Breast epithelium (tissue), 4 donors: ENCODE measurements at regions not wholly inside any gene's neighbourhood (a gene's known extent, or its start where the extent isn't known, plus 50 kb on each side); places are given as distances from the start of the nearest gene placed in this dataset.

Source experiments
- DNase-seq, 2 donors: peaks; one replicate each; pipeline ENCODE4 v3.0.0-alpha.2; 2019; ENCODE audit warnings: low spot score in 2 of 2
- H3K27ac ChIP-seq, 2 donors: fragments of 200-600 bp; sonication (generic) in 1 of 2; one replicate each; pipeline ENCODE4 v1.5.1; 2016 to 2019; ENCODE audit warnings: mild to moderate bottlenecking in 1 of 2
- H3K27me3 ChIP-seq, 2 donors: fragments of 200-600 bp; sonication (generic) in 1 of 2; one replicate each; pipeline versions ENCODE4 v1.5.1 to v1.6.0; 2017 to 2019; ENCODE audit warnings: control low read depth in 1 of 2, mild to moderate bottlenecking in 1 of 2
- H3K36me3 ChIP-seq: fragments of 200-600 bp; one replicate; pipeline ENCODE4 v1.5.1; 2019
- H3K4me1 ChIP-seq, 2 donors: fragments of 200-600 bp; sonication (generic); one replicate each; pipeline ENCODE4 v1.5.1; 2016 to 2019; ENCODE audit warnings: control low read depth in 1 of 2
- H3K4me3 ChIP-seq, 3 donors: fragments of 200-600 bp; sonication (generic); 1 replicate in 2 of 3; 2 replicates in 1 of 3; pipeline ENCODE4 v1.5.1; 2016 to 2019; ENCODE audit warnings: mild to moderate bottlenecking in 3 of 3, moderate library complexity in 2 of 3
- H3K9me3 ChIP-seq, 2 donors: fragments of 200-600 bp; sonication (generic) in 1 of 2; one replicate each; pipeline ENCODE4 v1.5.1; 2016 to 2019; ENCODE audit warnings: control low read depth in 1 of 2
- CTCF ChIP-seq, 3 donors: fragments of 450-650 bp; IDR thresholded peaks; one replicate each; pipeline ENCODE4 v1.5.1; 2016 to 2017; ENCODE audit warnings: antibody characterized with exemption in 3 of 3, mild to moderate bottlenecking in 3 of 3, moderate library complexity in 3 of 3
- POLR2A ChIP-seq: fragments of 450-650 bp; IDR thresholded peaks from one replicate; pipeline ENCODE4 v1.6.1; 2016; ENCODE audit warnings: antibody characterized with exemption, mild to moderate bottlenecking, moderate library complexity
- POLR2AphosphoS5 ChIP-seq, 3 donors: sonication (generic); formaldehyde crosslinking; IDR thresholded peaks; one replicate each; pipeline ENCODE4 v1.6.1; 2017; ENCODE audit warnings: antibody characterized with exemption in 3 of 3
- intact Hi-C: fragments of 100-400 bp; cut with DNase I; formaldehyde crosslinking; loops from one replicate; pipeline ENCODE4 v1.15.1; 2023; ENCODE audit warnings: low total_unique reads

- Histone ChIP-seq H3K27ac (no peak overlapping the region), H3K9me3 (no peaks in the 10 kb centered on the region), H3K4me3 (no peak overlapping the region), H3K4me1 (no peaks in the 10 kb centered on the region), H3K36me3 (no peaks in the 10 kb centered on the region), H3K27me3 (peaks cover 0 to 10% of the 10 kb centered on the region in 2 donors)
- intact Hi-C loops = no loop called here
- TF ChIP-seq POLR2A = no peak
- no peak for TF ChIP-seq CTCF (IDR thresholded peaks at IDR 0.05)
- no peak for TF ChIP-seq POLR2AphosphoS5 (IDR thresholded peaks at IDR 0.05)
- no peak for DNase-seq
Measured at GRCh38 chrX:42465821-42466220, 312.1 kb downstream of the PPP1R2C start.

DNA sequence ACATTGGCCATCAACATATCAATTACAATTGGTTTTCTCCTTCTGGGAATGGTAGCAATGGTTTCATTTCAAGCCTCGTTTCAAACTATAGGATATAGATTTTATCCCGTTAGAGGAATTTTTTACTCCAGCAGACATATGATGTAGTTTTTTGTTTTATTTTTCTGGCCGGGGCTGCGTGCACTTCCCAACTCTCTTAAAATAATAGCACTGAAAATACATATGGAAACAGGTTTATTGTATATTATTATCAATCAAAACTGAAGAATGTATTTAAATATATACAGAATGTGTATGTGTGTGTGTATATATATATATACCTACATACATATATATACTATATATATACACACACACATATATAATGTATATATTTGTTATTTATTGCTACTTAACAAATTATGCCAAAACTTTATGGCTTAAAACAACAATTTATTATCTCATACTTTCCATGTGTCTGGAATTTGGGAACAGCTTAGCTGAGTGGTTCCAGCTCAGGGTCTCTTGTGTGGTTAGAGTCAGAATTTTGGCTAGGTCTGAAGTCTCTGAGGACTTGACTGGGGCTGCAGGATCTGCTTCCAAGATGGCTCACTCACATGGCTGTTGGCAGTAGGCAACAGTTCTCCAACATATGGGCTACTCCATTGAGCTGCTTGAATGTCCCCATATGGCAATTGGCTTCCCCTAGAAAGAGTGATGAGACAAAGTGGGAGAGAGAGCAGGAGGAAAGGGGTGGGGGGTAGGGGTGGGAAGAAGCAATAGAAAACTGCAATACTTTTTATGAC is 314.1 kb downstream of the PPP1R2C start:
- H3K27me3 ChIP-seq = peaks cover 0 to 14% of the 10 kb centered on the region in 2 donors
- H3K36me3 ChIP-seq = no peaks in the 10 kb centered on the region
- no peak for TF ChIP-seq POLR2A
- no peak for TF ChIP-seq CTCF (IDR thresholded peaks at IDR 0.05)
- TF ChIP-seq POLR2AphosphoS5 (IDR thresholded peaks at IDR 0.05) = no peak
- H3K4me3 ChIP-seq = no peak overlapping the region
- no peaks in the 10 kb centered on the region for H3K4me1 ChIP-seq
- no peak for DNase-seq
- no peak overlapping the region for H3K27ac ChIP-seq
- no peaks in the 10 kb centered on the region for H3K9me3 ChIP-seq
- intact Hi-C loops = no loop called here

GRCh38 chrX:42462917-42463316 is 315.0 kb downstream of the PPP1R2C start:
- Histone ChIP-seq H3K27ac (no peak overlapping the region), H3K36me3 (no peaks in the 10 kb centered on the region), H3K4me3 (no peak overlapping the region), H3K4me1 (no peaks in the 10 kb centered on the region), H3K27me3 (peaks cover 0 to 14% of the 10 kb centered on the region in 2 donors), H3K9me3 (no peaks in the 10 kb centered on the region)
- TF ChIP-seq CTCF (IDR thresholded peaks at IDR 0.05) (no peak), POLR2A (no peak), POLR2AphosphoS5 (IDR thresholded peaks at IDR 0.05) (no peak)
- no peak for DNase-seq
- intact Hi-C loops = no loop called here

DNA sequence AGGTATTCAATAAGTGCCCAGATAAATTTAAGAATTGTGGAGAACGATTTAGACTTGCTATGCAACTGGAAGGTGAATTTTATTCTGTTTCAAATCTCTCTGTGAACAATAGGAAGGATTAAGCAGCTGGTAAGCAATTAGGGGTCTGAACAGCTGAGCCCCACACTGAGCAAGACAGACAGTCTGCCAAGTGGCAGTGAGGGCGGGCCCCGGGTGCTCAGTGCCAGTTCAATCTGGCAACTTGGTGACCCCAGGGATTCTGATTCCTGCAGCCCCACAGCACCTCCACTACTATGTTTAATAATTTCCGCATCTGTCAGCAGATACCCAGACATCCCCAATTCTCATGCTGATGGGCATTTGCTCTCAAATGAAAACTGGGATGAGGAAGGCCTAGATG is 317.3 kb downstream of the PPP1R2C start:
- Histone ChIP-seq H3K27ac (no peak overlapping the region), H3K36me3 (no peaks in the 10 kb centered on the region), H3K4me3 (no peak overlapping the region), H3K9me3 (no peaks in the 10 kb centered on the region), H3K27me3 (peaks cover 0 to 19% of the 10 kb centered on the region in 2 donors), H3K4me1 (no peaks in the 10 kb centered on the region)
- intact Hi-C loops = no loop called here
- TF ChIP-seq CTCF (IDR thresholded peaks at IDR 0.05) (no peak), POLR2AphosphoS5 (IDR thresholded peaks at IDR 0.05) (no peak), POLR2A (no peak)
- no peak for DNase-seq

GRCh38 chrX:42459735-42460134 is 318.2 kb downstream of the PPP1R2C start:
- peaks cover 0 to 13% of the 10 kb centered on the region in 2 donors for H3K27me3 ChIP-seq
- H3K27ac ChIP-seq = no peak overlapping the region
- H3K36me3 ChIP-seq = no peaks in the 10 kb centered on the region
- no peak for TF ChIP-seq CTCF (IDR thresholded peaks at IDR 0.05)
- no peak for TF ChIP-seq POLR2AphosphoS5 (IDR thresholded peaks at IDR 0.05)
- no peak for TF ChIP-seq POLR2A
- no peaks in the 10 kb centered on the region for H3K9me3 ChIP-seq
- DNase-seq = no peak
- H3K4me1 ChIP-seq = no peaks in the 10 kb centered on the region
- H3K4me3 ChIP-seq = no peak overlapping the region
- intact Hi-C loops = no loop called here
